ENCODE measurements at regions not wholly inside any gene's neighbourhood (a gene's known extent, or its start where the extent isn't known, plus 50 kb on each side); places are given as distances from the start of the nearest gene placed in this dataset.

DNA sequence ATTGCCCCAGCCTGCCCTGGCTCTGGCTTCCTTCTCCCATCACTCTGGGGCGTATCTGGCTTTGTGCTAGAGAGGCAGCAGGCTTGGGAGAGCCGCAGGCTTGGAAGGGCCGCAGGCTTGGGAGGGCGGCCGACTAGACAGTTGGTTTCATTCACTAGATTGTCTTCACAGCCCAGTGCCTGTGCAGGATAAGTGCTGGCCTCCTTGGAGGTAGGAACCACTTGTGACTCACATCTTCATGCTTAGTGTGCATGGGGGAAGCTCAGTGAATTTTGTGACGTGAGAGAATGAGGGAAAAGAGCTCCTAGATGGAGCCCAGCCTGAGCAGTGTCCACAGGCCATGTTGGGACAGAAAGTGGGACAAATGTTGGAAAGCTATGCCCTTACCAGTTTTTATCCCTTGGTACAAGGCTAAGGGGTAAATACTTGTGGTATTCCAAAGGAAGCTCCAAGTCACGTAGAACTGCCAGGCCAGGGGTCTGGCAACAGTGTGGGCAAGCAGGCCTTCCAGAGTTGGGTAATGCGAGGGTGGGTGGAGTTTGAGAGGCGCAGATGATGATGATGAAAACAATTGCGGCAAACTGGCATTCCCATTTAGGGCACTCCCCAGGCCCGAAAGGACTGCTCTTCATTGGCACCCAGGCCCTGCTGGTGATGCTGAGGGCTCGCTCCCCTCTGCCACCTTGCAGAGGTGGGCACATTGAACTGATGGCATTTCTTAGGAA is 100.1 kb downstream of the DDX1 start:
- Histone ChIP-seq H3K36me3 (ENCODE audit: insufficient read depth, low read length) (no peaks in the 10 kb centered on the region), H3K4me3 (ENCODE audit: low read length) (no peak overlapping the region), H3K27me3 (ENCODE audit: control insufficient read depth in 1 of 2, insufficient read depth in 2 of 2, low read length in 2 of 2) (no peaks in the 10 kb centered on the region), H3K9me3 (ENCODE audit: control insufficient read depth in 1 of 2, insufficient read depth in 1 of 2, low read length in 2 of 2) (peaks cover 0 to 6% of the 10 kb centered on the region in 2 experiments), H3K27ac (ENCODE audit: low read depth in 1 of 2, low read length in 2 of 2) (no peak overlapping the region), H3K4me1 (ENCODE audit: insufficient read depth, low read length) (no peaks in the 10 kb centered on the region)
- Mint-ChIP-seq H3K9me3 (no peaks in the 10 kb centered on the region), H3K27me3 (peaks cover 12% of the 10 kb centered on the region), H3K4me3 (no peak overlapping the region), H3K4me1 (ENCODE audit: low read depth) (no peaks in the 10 kb centered on the region), H3K36me3 (ENCODE audit: low read depth) (no peaks in the 10 kb centered on the region), H3K27ac (no peak overlapping the region)
- ATAC-seq (ENCODE audit: poor library complexity) (no peak), DNase-seq (no peak)
- CTCF ChIA-PET, result no interaction called here
- TF ChIP-seq, protein P1, sequence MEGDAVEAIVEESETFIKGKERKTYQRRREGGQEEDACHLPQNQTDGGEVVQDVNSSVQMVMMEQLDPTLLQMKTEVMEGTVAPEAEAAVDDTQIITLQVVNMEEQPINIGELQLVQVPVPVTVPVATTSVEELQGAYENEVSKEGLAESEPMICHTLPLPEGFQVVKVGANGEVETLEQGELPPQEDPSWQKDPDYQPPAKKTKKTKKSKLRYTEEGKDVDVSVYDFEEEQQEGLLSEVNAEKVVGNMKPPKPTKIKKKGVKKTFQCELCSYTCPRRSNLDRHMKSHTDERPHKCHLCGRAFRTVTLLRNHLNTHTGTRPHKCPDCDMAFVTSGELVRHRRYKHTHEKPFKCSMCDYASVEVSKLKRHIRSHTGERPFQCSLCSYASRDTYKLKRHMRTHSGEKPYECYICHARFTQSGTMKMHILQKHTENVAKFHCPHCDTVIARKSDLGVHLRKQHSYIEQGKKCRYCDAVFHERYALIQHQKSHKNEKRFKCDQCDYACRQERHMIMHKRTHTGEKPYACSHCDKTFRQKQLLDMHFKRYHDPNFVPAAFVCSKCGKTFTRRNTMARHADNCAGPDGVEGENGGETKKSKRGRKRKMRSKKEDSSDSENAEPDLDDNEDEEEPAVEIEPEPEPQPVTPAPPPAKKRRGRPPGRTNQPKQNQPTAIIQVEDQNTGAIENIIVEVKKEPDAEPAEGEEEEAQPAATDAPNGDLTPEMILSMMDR (IDR thresholded peaks at IDR 0.05), result no peak
- intact Hi-C loops (cut with DNase I, micrococcal nuclease), result no loop called here
- POLR2A ChIA-PET, result no interaction called here

DNA sequence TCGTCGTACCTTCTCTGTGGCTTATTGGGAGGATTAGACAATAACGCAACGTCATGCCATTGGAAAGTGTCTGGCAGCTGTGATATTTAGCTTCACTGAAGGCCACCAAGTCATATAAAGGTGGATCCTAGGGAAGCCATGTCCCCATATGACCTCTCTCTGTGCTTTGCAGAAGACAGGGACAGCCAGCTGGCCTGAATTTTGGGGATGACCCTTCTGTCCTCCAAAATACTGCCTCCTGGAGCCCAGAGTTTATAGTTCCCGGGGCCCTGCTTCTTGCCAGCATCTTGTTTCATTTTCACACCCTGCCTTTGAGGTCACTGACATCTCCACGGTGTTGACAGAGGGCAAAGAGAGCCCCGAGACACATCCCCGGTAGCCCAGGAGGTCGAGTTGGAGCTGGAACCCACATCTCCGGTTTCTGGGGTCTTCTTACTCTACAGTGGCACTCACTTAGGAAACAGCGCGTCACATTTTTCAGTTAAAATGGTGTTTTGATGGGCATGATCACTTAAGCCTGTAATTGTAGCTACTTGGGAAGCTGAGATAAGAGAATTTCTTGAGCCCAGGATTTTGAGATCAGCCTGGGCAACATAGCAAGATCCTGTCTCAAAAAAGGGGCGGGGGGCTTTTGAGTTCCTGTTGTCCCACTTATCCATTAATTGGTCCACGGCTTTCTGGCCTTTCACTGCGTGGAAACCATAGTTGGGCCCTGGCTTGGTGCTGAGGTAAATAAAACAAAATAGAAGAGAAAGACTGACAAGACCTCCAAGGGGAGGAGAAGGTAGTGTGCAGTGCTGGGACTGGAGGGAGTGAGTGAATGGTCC is 101.1 kb downstream of the DDX1 start:
- Mint-ChIP-seq H3K9me3 (no peaks in the 10 kb centered on the region), H3K27ac (no peak overlapping the region), H3K4me3 (no peak overlapping the region), H3K27me3 (peaks cover 12% of the 10 kb centered on the region), H3K4me1 (ENCODE audit: low read depth) (no peaks in the 10 kb centered on the region), H3K36me3 (ENCODE audit: low read depth) (no peaks in the 10 kb centered on the region)
- ChIA-PET CTCF (no interaction called here), POLR2A (no interaction called here)
- no peaks in the 10 kb centered on the region for H3K36me3 ChIP-seq (ENCODE audit: insufficient read depth, low read length)
- ATAC-seq (ENCODE audit: poor library complexity) (no peak), DNase-seq (no peak)
- intact Hi-C loops (cut with DNase I, micrococcal nuclease), result no loop called here
- no peak overlapping the region for H3K4me3 ChIP-seq (ENCODE audit: low read length)
- no peaks in the 10 kb centered on the region for H3K27me3 ChIP-seq (ENCODE audit: control insufficient read depth in 1 of 2, insufficient read depth in 2 of 2, low read length in 2 of 2)
- TF ChIP-seq, protein P1 (IDR thresholded peaks at IDR 0.05), result no peak
- peaks cover 0 to 6% of the 10 kb centered on the region in 2 experiments for H3K9me3 ChIP-seq (ENCODE audit: control insufficient read depth in 1 of 2, insufficient read depth in 1 of 2, low read length in 2 of 2)
- H3K27ac ChIP-seq (ENCODE audit: low read depth in 1 of 2, low read length in 2 of 2), result no peak overlapping the region
- H3K4me1 ChIP-seq (ENCODE audit: insufficient read depth, low read length), result no peaks in the 10 kb centered on the region

DNA sequence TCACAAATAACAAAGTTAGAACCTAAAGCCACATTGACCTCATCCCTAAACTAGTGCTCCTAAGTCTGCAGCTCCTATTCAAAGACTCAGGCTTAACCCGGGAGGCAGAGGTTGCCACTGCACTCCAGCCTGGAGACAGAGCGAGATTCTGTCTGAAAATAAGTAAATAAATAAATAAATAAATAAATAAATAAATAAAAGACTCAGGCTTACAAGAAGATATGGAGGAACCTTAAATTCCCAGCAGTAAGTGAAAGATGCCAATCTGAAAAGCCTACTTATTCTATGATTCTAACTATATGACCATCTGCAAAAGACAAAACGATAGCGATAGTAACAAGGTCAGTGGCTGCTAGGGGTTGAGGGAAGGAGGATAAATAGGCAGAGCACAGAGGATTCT is 101.7 kb downstream of the DDX1 start:
- no peak overlapping the region for H3K27ac Mint-ChIP-seq
- H3K4me1 Mint-ChIP-seq (ENCODE audit: low read depth), result no peaks in the 10 kb centered on the region
- TF ChIP-seq, protein P1 (IDR thresholded peaks at IDR 0.05), result no peak
- Histone ChIP-seq H3K4me3 (ENCODE audit: low read length) (no peak overlapping the region), H3K27me3 (ENCODE audit: control insufficient read depth in 1 of 2, insufficient read depth in 2 of 2, low read length in 2 of 2) (no peaks in the 10 kb centered on the region), H3K9me3 (ENCODE audit: control insufficient read depth in 1 of 2, insufficient read depth in 1 of 2, low read length in 2 of 2) (peaks cover 0 to 6% of the 10 kb centered on the region in 2 experiments), H3K36me3 (ENCODE audit: insufficient read depth, low read length) (no peaks in the 10 kb centered on the region), H3K4me1 (ENCODE audit: insufficient read depth, low read length) (no peaks in the 10 kb centered on the region), H3K27ac (ENCODE audit: low read depth in 1 of 2, low read length in 2 of 2) (no peak overlapping the region)
- DNase-seq (no peak), ATAC-seq (ENCODE audit: poor library complexity) (no peak)
- POLR2A ChIA-PET, result no interaction called here
- CTCF ChIA-PET, result no interaction called here
- no peak overlapping the region for H3K4me3 Mint-ChIP-seq
- intact Hi-C loops (cut with DNase I, micrococcal nuclease), result no loop called here
- H3K27me3 Mint-ChIP-seq, result peaks cover 10% of the 10 kb centered on the region
- H3K36me3 Mint-ChIP-seq (ENCODE audit: low read depth), result no peaks in the 10 kb centered on the region
- H3K9me3 Mint-ChIP-seq, result no peaks in the 10 kb centered on the region
